ENCODE measurements at regions not wholly inside any gene's neighbourhood (a gene's known extent, or its start where the extent isn't known, plus 50 kb on each side); places are given as distances from the start of the nearest gene placed in this dataset.

GRCh38 chr2:75775311-75775823, 64.7 kb upstream of the GCFC2 start:
- ATAC-seq (no peak), DNase-seq (ENCODE audit: low spot score) (no peak)

GRCh38 chr2:75772908-75773630, 62.4 kb upstream of the GCFC2 start:
- no peak for DNase-seq (ENCODE audit: low spot score)
- ATAC-seq = no peak

- DNase-seq (ENCODE audit: low spot score) = no peak
- no peak for ATAC-seq
Observed at GRCh38 chr2:75765798-75766197, 55.1 kb upstream of the GCFC2 start.

- DNase-seq (ENCODE audit: low spot score) = no peak
- ATAC-seq = no peak
Observed at GRCh38 chr2:75764611-75765010, 53.9 kb upstream of the GCFC2 start.
